Endothelial cell of umbilical vein (primary cell): ENCODE measurements at regions not wholly inside any gene's neighbourhood (a gene's known extent, or its start where the extent isn't known, plus 50 kb on each side); places are given as distances from the start of the nearest gene placed in this dataset.

Experiments used
- BruUV-seq: library from RNA; stranded (reverse); fragments of 400-500 nt; replicated peaks from 2 replicates; lab custom pipeline; 2021; lab: Mats Ljungman, UMichigan
- CTCF ChIA-PET: fragments of 300-600, 350-600 bp; sonication (Branson Sonifier 250); formaldehyde crosslinking; loops from one replicate; lab custom pipeline; 2021; ENCODE audit warnings: antibody characterized with exemption, inconsistent platforms; lab: Charles Lee
- POLR2A ChIA-PET: fragments of 300-600, 350-600 bp; sonication (Branson Sonifier 250); formaldehyde crosslinking; loops from one replicate; lab custom pipeline; 2021; ENCODE audit warnings: antibody characterized with exemption, inconsistent platforms; lab: Charles Lee
- DNase-seq: peaks from one replicate; pipeline ENCODE4 v3.0.0-alpha.2; 2011; ENCODE audit warnings: low read depth, low spot score
- FAIRE-seq: peaks from 2 replicates; lab custom pipeline; 2011; peaks lifted over from hg19 to GRCh38; lab: Jason Lieb, UNC
- H2AFZ ChIP-seq: 2 replicates; pipeline ENCODE4 v1.6.0; 2012; ENCODE audit warnings: low read depth, low read length, control low read depth, inconsistent platforms
- H3K27ac ChIP-seq: 2 replicates; pipeline ENCODE4 v1.5.1; 2011; ENCODE audit warnings: low read depth, mild to moderate bottlenecking, control low read depth, low read length, moderate library complexity; ENCODE audit not compliant: insufficient read depth
- H3K27me3 ChIP-seq, 2 experiments: 2 replicates each; pipeline versions ENCODE4 v1.6.0 to v1.6.1; 2011; ENCODE audit warnings: low read length in 2 of 2, mixed read lengths in 1 of 2; ENCODE audit not compliant: control insufficient read depth in 2 of 2, insufficient read depth in 2 of 2
- H3K36me3 ChIP-seq, 2 experiments: 2 replicates in 1 of 2; 3 replicates in 1 of 2; pipeline ENCODE4 v1.5.1; 2011; ENCODE audit warnings: low read length in 2 of 2, mild to moderate bottlenecking in 1 of 2, moderate library complexity in 1 of 2; ENCODE audit not compliant: control insufficient read depth in 2 of 2, insufficient read depth in 2 of 2; ENCODE audit errors: extremely low read depth in 1 of 2
- H3K4me1 ChIP-seq: 3 replicates; pipeline ENCODE4 v1.5.1; 2011; ENCODE audit warnings: mild to moderate bottlenecking, low read length; ENCODE audit not compliant: control insufficient read depth, insufficient read depth; ENCODE audit errors: extremely low read depth
- H3K4me2 ChIP-seq: 2 replicates; pipeline ENCODE4 v1.6.1; 2011; ENCODE audit warnings: low read length, control low read depth, mixed read lengths; ENCODE audit not compliant: insufficient read depth
- H3K4me3 ChIP-seq, 3 experiments: fragments of 200-600 bp in 1 of 3; sonication (generic), shearing (Covaris generic) in 1 of 3; replicated peaks in 1 of 3; 2 replicates each; pipeline ENCODE4 v1.5.1; 2011 to 2016; ENCODE audit warnings: control low read depth in 3 of 3, low read length in 3 of 3, mild to moderate bottlenecking in 2 of 3, inconsistent platforms in 1 of 3, low read depth in 1 of 3, moderate library complexity in 1 of 3; ENCODE audit not compliant: insufficient read depth in 1 of 3
- H3K79me2 ChIP-seq: 2 replicates; pipeline ENCODE4 v1.6.0; 2012; ENCODE audit warnings: low read length, inconsistent platforms; ENCODE audit not compliant: control insufficient read depth, insufficient read depth
- H3K9ac ChIP-seq: replicated peaks from 2 replicates; pipeline ENCODE3; 2011; ENCODE audit warnings: low read length, control low read depth; ENCODE audit not compliant: insufficient read depth; ENCODE audit errors: extremely low read depth
- H3K9me1 ChIP-seq: replicated peaks from 3 replicates; pipeline ENCODE4 v1.6.0; 2011; ENCODE audit warnings: mild to moderate bottlenecking, low read length; ENCODE audit not compliant: control insufficient read depth, insufficient read depth; ENCODE audit errors: extremely low read depth
- H3K9me3 ChIP-seq: replicated peaks from 2 replicates; pipeline ENCODE4 v1.5.1; 2012; ENCODE audit warnings: low read length, inconsistent platforms; ENCODE audit not compliant: control insufficient read depth, insufficient read depth
- H4K20me1 ChIP-seq: replicated peaks from 2 replicates; pipeline ENCODE3; 2011; ENCODE audit warnings: mild to moderate bottlenecking, low read length; ENCODE audit not compliant: control insufficient read depth, insufficient read depth; ENCODE audit errors: extremely low read depth
- CTCF ChIP-seq, 2 donors: IDR thresholded peaks; 1 replicate in 1 of 2; 2 replicates in 1 of 2; pipeline ENCODE4 v1.5.1; 2011; ENCODE audit warnings: low read length in 2 of 2, mild to moderate bottlenecking in 2 of 2, moderate library complexity in 2 of 2, control low read depth in 1 of 2, inconsistent platforms in 1 of 2, low read depth in 1 of 2; ENCODE audit not compliant: insufficient read depth in 1 of 2; ENCODE audit errors: extremely low read depth in 1 of 2
- EZH2 ChIP-seq: IDR thresholded peaks from 2 replicates; pipeline ENCODE4 v1.6.1; 2012; ENCODE audit warnings: borderline replicate concordance, low read depth, mild to moderate bottlenecking, moderate library complexity, low read length, inconsistent platforms; ENCODE audit not compliant: severe bottlenecking
- FOS ChIP-seq: IDR thresholded peaks from 2 replicates; pipeline ENCODE4 v1.6.1; 2011; ENCODE audit warnings: mild to moderate bottlenecking, low read length, moderate library complexity, borderline replicate concordance; ENCODE audit not compliant: insufficient read depth
- GATA2 ChIP-seq: IDR thresholded peaks from 2 replicates; pipeline ENCODE4 v1.7.0; 2011; ENCODE audit warnings: low read depth, mild to moderate bottlenecking, moderate library complexity, mixed read lengths, low read length; ENCODE audit not compliant: insufficient read length, insufficient read depth
- JUN ChIP-seq: IDR thresholded peaks from 2 replicates; pipeline ENCODE4 v1.6.1; 2011; ENCODE audit warnings: borderline replicate concordance, low read depth; ENCODE audit not compliant: insufficient read length, insufficient read depth
- MAX ChIP-seq: IDR thresholded peaks from 2 replicates; pipeline ENCODE4 v1.6.1; 2011; ENCODE audit not compliant: insufficient read depth, insufficient read length
- MYC ChIP-seq: IDR thresholded peaks from one replicate; pipeline ENCODE4 v1.6.1; 2011; ENCODE audit warnings: mild to moderate bottlenecking, low read depth, low read length
- POLR2A ChIP-seq: IDR thresholded peaks from 2 replicates; pipeline ENCODE4 v1.6.1; 2012; ENCODE audit warnings: low read depth, mild to moderate bottlenecking, control low read depth, low read length
- POLR2AphosphoS5 ChIP-seq: IDR thresholded peaks from 2 replicates; pipeline ENCODE4 v1.6.1; 2012; ENCODE audit warnings: low read depth, mild to moderate bottlenecking, control low read depth, low read length, moderate library complexity; ENCODE audit not compliant: insufficient read depth
- dilution Hi-C: fragments of 300-500 bp; cut with MboI; formaldehyde crosslinking; loops from one replicate; pipeline ENCODE4 v1.15.0; 2019; ENCODE audit warnings: low sequenced_read_pairs; ENCODE audit not compliant: extremely low pct_ligation_motif_present
- intact Hi-C: fragments of 100-400 bp; cut with micrococcal nuclease; formaldehyde crosslinking; loops from one replicate; pipeline ENCODE4 v1.10.0; 2022

- Histone ChIP-seq H3K9me3 (no peaks in the 10 kb centered on the region), H3K79me2 (no peaks in the 10 kb centered on the region), H3K4me3 (no peak overlapping the region), H3K4me1 (no peaks in the 10 kb centered on the region), H3K4me2 (no peak overlapping the region), H2AFZ (no peak overlapping the region), H4K20me1 (no peaks in the 10 kb centered on the region), H3K36me3 (no peaks in the 10 kb centered on the region), H3K27ac (no peak overlapping the region), H3K9me1 (no peaks in the 10 kb centered on the region), H3K27me3 (peaks cover 0 to 4% of the 10 kb centered on the region in 2 experiments), H3K9ac (no peak overlapping the region)
- CTCF ChIA-PET, result interaction anchor here (1.0 to 1.3 kb wide), 3 partner anchors 12 to 66 kb away, joined by 3 to 5 read pairs (median 4); no protein-coding TSS in a partner anchor
- FAIRE-seq (no peak), DNase-seq (no peak)
- no TSS peak for BruUV-seq
- POLR2A ChIA-PET, result no interaction called here
- dilution Hi-C loops, result no loop called here
- intact Hi-C loops, result no loop called here
- no peak for TF ChIP-seq POLR2A
- TF ChIP-seq FOS, result no peak
- TF ChIP-seq CTCF (IDR thresholded peaks at IDR 0.05; ENCODE audit: extremely low read depth in 1 of 2, insufficient read depth in 1 of 2, low read depth in 1 of 2, low read length in 2 of 2), result no peak
- TF ChIP-seq MYC, result no peak
- TF ChIP-seq GATA2, result no peak
- no peak for TF ChIP-seq MAX
- no peak for TF ChIP-seq EZH2
- TF ChIP-seq JUN, result no peak
- TF ChIP-seq POLR2AphosphoS5, result no peak
Observed at GRCh38 chr3:160098926-160099626, 110.4 kb downstream of the IL12A start.
